GM23248 (cell line): ENCODE measurements at regions not wholly inside any gene's neighbourhood (a gene's known extent, or its start where the extent isn't known, plus 50 kb on each side); places are given as distances from the start of the nearest gene placed in this dataset. TPM values are rescaled to one million over a fixed set of nuclear protein-coding genes. Genes with fewer than 3 reads are reported as not detected.

Source experiments
- DNase-seq: peaks from one replicate; pipeline ENCODE4 v3.0.0-alpha.2; 2015
- H2AFZ ChIP-seq: fragments of 200-600 bp; sonication (generic); 2 replicates; pipeline ENCODE4 v1.6.1; 2016; ENCODE audit warnings: antibody characterized with exemption
- H3F3A ChIP-seq: fragments of 200-600 bp; sonication (generic); 2 replicates; pipeline ENCODE4 v1.6.1; 2016; ENCODE audit warnings: mild to moderate bottlenecking, antibody characterized with exemption, mixed run types; ENCODE audit not compliant: insufficient read depth
- H3K27ac ChIP-seq: fragments of 200-600 bp; sonication (generic); 2 replicates; pipeline ENCODE4 v1.5.1; 2016; ENCODE audit warnings: mild to moderate bottlenecking
- H3K27me3 ChIP-seq: fragments of 200-600 bp; sonication (generic); replicated peaks from 2 replicates; pipeline ENCODE4 v1.6.1; 2016; ENCODE audit warnings: mild to moderate bottlenecking; ENCODE audit not compliant: insufficient read depth
- H3K36me3 ChIP-seq: fragments of 200-600 bp; sonication (generic); 2 replicates; pipeline ENCODE4 v1.6.1; 2016; ENCODE audit warnings: low read depth, mild to moderate bottlenecking
- H3K4me1 ChIP-seq: fragments of 200-600 bp; sonication (generic); 2 replicates; pipeline ENCODE4 v1.6.1; 2016; ENCODE audit warnings: mild to moderate bottlenecking; ENCODE audit not compliant: insufficient read depth
- H3K4me2 ChIP-seq: fragments of 200-600 bp; sonication (generic); one replicate; pipeline ENCODE4 v1.6.1; 2016; ENCODE audit warnings: mild to moderate bottlenecking; ENCODE audit not compliant: unreplicated experiment
- H3K4me3 ChIP-seq: fragments of 200-600 bp; sonication (generic); 2 replicates; pipeline ENCODE4 v1.5.1; 2016; ENCODE audit warnings: mild to moderate bottlenecking
- H3K79me2 ChIP-seq: fragments of 200-600 bp; sonication (generic); 2 replicates; pipeline ENCODE4 v1.6.1; 2016; ENCODE audit warnings: mild to moderate bottlenecking; ENCODE audit not compliant: insufficient read depth
- H3K9ac ChIP-seq: fragments of 200-600 bp; sonication (generic); 2 replicates; pipeline ENCODE4 v1.6.1; 2016; ENCODE audit warnings: mild to moderate bottlenecking
- H3K9me2 ChIP-seq: fragments of 200-600 bp; sonication (generic); 2 replicates; pipeline ENCODE4 v1.6.1; 2016; ENCODE audit warnings: mixed run types, mild to moderate bottlenecking, moderate library complexity; ENCODE audit not compliant: insufficient read depth
- H3K9me3 ChIP-seq: fragments of 200-600 bp; sonication (generic); one replicate; pipeline ENCODE4 v1.6.1; 2017; ENCODE audit warnings: low read depth
- H4K20me1 ChIP-seq: fragments of 200-600 bp; sonication (generic); 2 replicates; pipeline ENCODE4 v1.6.0; 2016; ENCODE audit not compliant: insufficient read depth
- EZH2 ChIP-seq: fragments of 200-600 bp; sonication (generic); IDR thresholded peaks from 2 replicates; pipeline ENCODE4 v1.6.1; 2018; ENCODE audit warnings: antibody characterized with exemption, mild to moderate bottlenecking; ENCODE audit not compliant: insufficient read depth, poor library complexity, severe bottlenecking
- EZH2phosphoT487 ChIP-seq: fragments of 200-600 bp; sonication (generic); IDR thresholded peaks from 2 replicates; pipeline ENCODE4 v1.6.1; 2018; ENCODE audit warnings: antibody characterized with exemption, moderate library complexity, mild to moderate bottlenecking, low read depth; ENCODE audit not compliant: insufficient read depth
- WGBS, 2 experiments: methylation state at CpG; one replicate each; pipeline ENCODE4 v1.1.6; 2015 to 2017; ENCODE audit warnings: low lambda C conversion rate in 2 of 2, low coverage in 1 of 2; ENCODE audit errors: missing lambda C conversion rate in 2 of 2; 5-methylcytosine and 5-hydroxymethylcytosine counted together
- in situ Hi-C: fragments of 300-500 bp; cut with MboI; formaldehyde crosslinking; loops from 2 replicates; pipeline ENCODE4 v1.15.0; 2020
- small RNA-seq: library from RNA; depleted of rRNA; stranded (forward); fragments of <200 nt; gene quantifications from one replicate; pipeline ENCODE3, GENCODE V24; 2014; ENCODE audit warnings: low read depth, low replicate concordance

DNA sequence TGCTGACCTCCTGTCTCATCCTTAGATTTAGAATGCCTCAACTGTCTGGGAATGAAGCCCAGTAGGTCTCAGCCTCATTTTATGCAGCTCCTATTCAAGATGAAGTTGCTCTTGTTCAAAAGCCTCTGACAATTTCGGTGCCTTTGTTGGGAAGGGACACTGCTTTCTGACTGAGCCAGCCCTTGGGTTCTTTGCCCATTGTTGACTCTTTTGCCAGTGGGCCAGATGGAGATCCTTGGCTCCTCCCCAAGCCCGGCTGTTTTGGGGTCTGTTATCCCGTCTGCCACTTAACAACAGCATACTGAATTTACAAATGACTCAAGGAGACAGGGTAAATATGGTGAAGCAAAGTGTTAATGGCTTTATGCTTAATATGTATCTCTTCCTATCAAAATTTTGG is 58.3 kb upstream of the PRKX start:
- Histone ChIP-seq H3K9ac (no peak overlapping the region), H3F3A (no peaks in the 10 kb centered on the region), H4K20me1 (no peaks in the 10 kb centered on the region), H3K27ac (no peak overlapping the region), H3K4me2 (no peak overlapping the region), H3K79me2 (no peaks in the 10 kb centered on the region), H3K4me1 (no peaks in the 10 kb centered on the region), H3K9me3 (no peaks in the 10 kb centered on the region), H2AFZ (no peak overlapping the region), H3K36me3 (no peaks in the 10 kb centered on the region), H3K9me2 (no peaks in the 10 kb centered on the region), H3K4me3 (no peak overlapping the region), H3K27me3 (no peaks in the 10 kb centered on the region)
- in situ Hi-C loops = no loop called here
- TF ChIP-seq EZH2phosphoT487 = no peak
- TF ChIP-seq EZH2 = no peak
- 6 to 10% methylated on average over 3 of the region's 3 CpGs for WGBS, 2 experiments
- no peak for DNase-seq

DNA sequence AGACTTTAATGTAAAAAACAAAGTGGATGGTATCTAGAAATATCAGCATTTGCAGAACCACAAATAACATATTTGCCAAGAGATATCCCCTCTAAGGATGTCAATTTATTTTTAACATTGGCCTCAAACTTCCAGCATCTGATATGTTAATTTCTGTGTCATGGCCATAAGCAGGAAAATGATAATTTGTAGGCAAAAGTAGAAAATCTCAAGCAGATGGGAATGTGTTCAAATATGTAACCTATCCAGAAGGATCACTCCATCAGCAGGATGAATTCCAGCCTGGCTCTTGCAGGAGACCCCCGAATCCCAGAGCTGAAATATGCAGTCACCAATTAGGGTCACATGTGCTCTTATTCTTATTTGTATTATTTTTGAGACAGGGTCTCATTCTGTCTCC is 55.4 kb upstream of the PRKX start:
- Histone ChIP-seq H3K9ac (no peak overlapping the region), H2AFZ (no peak overlapping the region), H3K9me3 (no peaks in the 10 kb centered on the region), H3K9me2 (no peaks in the 10 kb centered on the region), H3K4me1 (no peaks in the 10 kb centered on the region), H3K27me3 (no peaks in the 10 kb centered on the region), H3K27ac (no peak overlapping the region), H3K36me3 (no peaks in the 10 kb centered on the region), H3K79me2 (no peaks in the 10 kb centered on the region), H3F3A (no peaks in the 10 kb centered on the region), H3K4me2 (no peak overlapping the region), H3K4me3 (no peak overlapping the region), H4K20me1 (no peaks in the 10 kb centered on the region)
- in situ Hi-C loops = no loop called here
- DNase-seq = no peak
- WGBS, 2 experiments = 0% methylated on average over 1 of the region's 1 CpG
- TF ChIP-seq EZH2phosphoT487 (no peak), EZH2 (no peak)

Small RNA genes lying in the stretch of these regions (small RNA-seq; reads per million reads assigned to genes)
- not detected for gene RF00401
